ENCODE measurements at regions not wholly inside any gene's neighbourhood (a gene's known extent, or its start where the extent isn't known, plus 50 kb on each side); places are given as distances from the start of the nearest gene placed in this dataset.

- Histone ChIP-seq H4K8ac (ENCODE audit: low read length) (no peak overlapping the region), H2AFZ (ENCODE audit: low read depth, low read length) (no peak overlapping the region), H4K91ac (ENCODE audit: low read length) (no peak overlapping the region), H3K36me3 (ENCODE audit: control insufficient read depth in 1 of 2, insufficient read depth in 2 of 2, low read depth in 1 of 2, low read length in 2 of 2) (no peaks in the 10 kb centered on the region), H3K18ac (ENCODE audit: low read depth in 1 of 2, low read length in 2 of 2) (no peak overlapping the region), H2AK5ac (ENCODE audit: low read length, severe bottlenecking) (no peak overlapping the region), H2BK120ac (ENCODE audit: low read depth, low read length) (no peak overlapping the region), H3K23ac (ENCODE audit: low read length in 2 of 2) (no peak overlapping the region), H2BK5ac (ENCODE audit: low read depth, low read length, poor library complexity, severe bottlenecking) (no peak overlapping the region), H3K4ac (ENCODE audit: low read depth in 1 of 2, low read length in 2 of 2) (no peak overlapping the region), H3K9me3 (ENCODE audit: control insufficient read depth, low read length) (no peaks in the 10 kb centered on the region), H3K27ac (ENCODE audit: low read length, poor library complexity, severe bottlenecking) (no peak overlapping the region), H3K14ac (ENCODE audit: low read length in 2 of 2) (no peak overlapping the region), H2BK12ac (ENCODE audit: low read length in 2 of 2) (no peak overlapping the region), H3K4me2 (ENCODE audit: low read length, poor library complexity, severe bottlenecking) (no peak overlapping the region), H3K79me1 (replicated peaks; ENCODE audit: low read length, poor library complexity, severe bottlenecking) (no peaks in the 10 kb centered on the region), H2BK15ac (ENCODE audit: low read depth, poor library complexity, severe bottlenecking) (no peak overlapping the region), H3K27me3 (ENCODE audit: control insufficient read depth in 1 of 2, insufficient read depth in 1 of 2, low read length in 2 of 2) (peaks cover 0 to 6% of the 10 kb centered on the region in 2 experiments), H3K4me1 (ENCODE audit: control insufficient read depth, insufficient read depth, low read depth, low read length) (peaks cover 9% of the 10 kb centered on the region), H3K4me3 (ENCODE audit: insufficient read depth in 1 of 2, low read depth in 1 of 2, low read length in 2 of 2) (no peak overlapping the region), H3K9ac (ENCODE audit: low read length) (no peak overlapping the region)
- DNase-seq: no peak
- 55% methylated on average over 3 of the region's 4 CpGs for WGBS
Observed at GRCh38 chr6:29884261-29884660, 56.6 kb downstream of the HLA-G start.

GRCh38 chr6:29886701-29887100 lies 55.6 kb upstream of the HLA-A start:
- no peak overlapping the region for H3K4ac ChIP-seq (ENCODE audit: low read depth in 1 of 2, low read length in 2 of 2)
- H2BK5ac ChIP-seq (ENCODE audit: low read depth, low read length, poor library complexity, severe bottlenecking): no peak overlapping the region
- no peak overlapping the region for H2BK120ac ChIP-seq (ENCODE audit: low read depth, low read length)
- no peaks in the 10 kb centered on the region for H3K9me3 ChIP-seq (ENCODE audit: control insufficient read depth, low read length)
- H3K4me3 ChIP-seq (ENCODE audit: insufficient read depth in 1 of 2, low read depth in 1 of 2, low read length in 2 of 2): no peak overlapping the region
- WGBS: 93% methylated on average over 4 of the region's 5 CpGs
- no peak overlapping the region for H3K14ac ChIP-seq (ENCODE audit: low read length in 2 of 2)
- H3K4me1 ChIP-seq (ENCODE audit: control insufficient read depth, insufficient read depth, low read depth, low read length): peaks cover 9% of the 10 kb centered on the region
- no peak overlapping the region for H2BK15ac ChIP-seq (ENCODE audit: low read depth, poor library complexity, severe bottlenecking)
- no peaks in the 10 kb centered on the region for H3K79me1 ChIP-seq (replicated peaks; ENCODE audit: low read length, poor library complexity, severe bottlenecking)
- no peak overlapping the region for H3K9ac ChIP-seq (ENCODE audit: low read length)
- H3K27me3 ChIP-seq (ENCODE audit: control insufficient read depth in 1 of 2, insufficient read depth in 1 of 2, low read length in 2 of 2): peaks cover 0 to 6% of the 10 kb centered on the region in 2 experiments
- H3K23ac ChIP-seq (ENCODE audit: low read length in 2 of 2): no peak overlapping the region
- no peak overlapping the region for H3K27ac ChIP-seq (ENCODE audit: low read length, poor library complexity, severe bottlenecking)
- no peak overlapping the region for H3K4me2 ChIP-seq (ENCODE audit: low read length, poor library complexity, severe bottlenecking)
- H2AFZ ChIP-seq (ENCODE audit: low read depth, low read length): no peak overlapping the region
- peaks cover 0 to 4% of the 10 kb centered on the region in 2 experiments for H3K36me3 ChIP-seq (ENCODE audit: control insufficient read depth in 1 of 2, insufficient read depth in 2 of 2, low read depth in 1 of 2, low read length in 2 of 2)
- no peak overlapping the region for H2AK5ac ChIP-seq (ENCODE audit: low read length, severe bottlenecking)
- H4K91ac ChIP-seq (ENCODE audit: low read length): no peak overlapping the region
- no peak overlapping the region for H3K18ac ChIP-seq (ENCODE audit: low read depth in 1 of 2, low read length in 2 of 2)
- H4K8ac ChIP-seq (ENCODE audit: low read length): no peak overlapping the region
- DNase-seq: no peak
- no peak overlapping the region for H2BK12ac ChIP-seq (ENCODE audit: low read length in 2 of 2)

GRCh38 chr6:29887330-29887818 lies 55.0 kb upstream of the HLA-A start:
- no peaks in the 10 kb centered on the region for H3K9me3 ChIP-seq (ENCODE audit: control insufficient read depth, low read length)
- peaks cover 9% of the 10 kb centered on the region for H3K4me1 ChIP-seq (ENCODE audit: control insufficient read depth, insufficient read depth, low read depth, low read length)
- H4K8ac ChIP-seq (ENCODE audit: low read length): no peak overlapping the region
- H3K79me1 ChIP-seq (replicated peaks; ENCODE audit: low read length, poor library complexity, severe bottlenecking): no peaks in the 10 kb centered on the region
- H3K36me3 ChIP-seq (ENCODE audit: control insufficient read depth in 1 of 2, insufficient read depth in 2 of 2, low read depth in 1 of 2, low read length in 2 of 2): peaks cover 0 to 4% of the 10 kb centered on the region in 2 experiments
- no peak overlapping the region for H2AK5ac ChIP-seq (ENCODE audit: low read length, severe bottlenecking)
- DNase-seq: peak; percentile 44
- H3K4ac ChIP-seq (ENCODE audit: low read depth in 1 of 2, low read length in 2 of 2): no peak overlapping the region
- no peak overlapping the region for H2BK120ac ChIP-seq (ENCODE audit: low read depth, low read length)
- no peak overlapping the region for H3K18ac ChIP-seq (ENCODE audit: low read depth in 1 of 2, low read length in 2 of 2)
- H3K27me3 ChIP-seq (ENCODE audit: control insufficient read depth in 1 of 2, insufficient read depth in 1 of 2, low read length in 2 of 2): peaks cover 0 to 6% of the 10 kb centered on the region in 2 experiments
- H3K4me3 ChIP-seq (ENCODE audit: insufficient read depth in 1 of 2, low read depth in 1 of 2, low read length in 2 of 2): peak overlapping the region; percentile 65 to 80
- H4K91ac ChIP-seq (ENCODE audit: low read length): no peak overlapping the region
- peak overlapping the region; percentile 82 for H2AFZ ChIP-seq (ENCODE audit: low read depth, low read length)
- no peak overlapping the region for H3K23ac ChIP-seq (ENCODE audit: low read length in 2 of 2)
- H3K4me2 ChIP-seq (ENCODE audit: low read length, poor library complexity, severe bottlenecking): peak overlapping the region; percentile 95
- no peak overlapping the region for H3K27ac ChIP-seq (ENCODE audit: low read length, poor library complexity, severe bottlenecking)
- H3K9ac ChIP-seq (ENCODE audit: low read length): peak overlapping the region; percentile 90
- H2BK5ac ChIP-seq (ENCODE audit: low read depth, low read length, poor library complexity, severe bottlenecking): no peak overlapping the region
- peak overlapping the region; percentile 26 for H2BK15ac ChIP-seq (ENCODE audit: low read depth, poor library complexity, severe bottlenecking)
- 20% methylated on average over 25 of the region's 28 CpGs for WGBS
- no peak overlapping the region for H2BK12ac ChIP-seq (ENCODE audit: low read length in 2 of 2)
- H3K14ac ChIP-seq (ENCODE audit: low read length in 2 of 2): no peak overlapping the region

GRCh38 chr6:29887819-29888776 lies 54.2 kb upstream of the HLA-A start:
- Histone ChIP-seq H2BK120ac (ENCODE audit: low read depth, low read length) (peak overlapping the region; percentile 27), H3K27me3 (ENCODE audit: control insufficient read depth in 1 of 2, insufficient read depth in 1 of 2, low read length in 2 of 2) (peaks cover 0 to 6% of the 10 kb centered on the region in 2 experiments), H3K18ac (ENCODE audit: low read depth in 1 of 2, low read length in 2 of 2) (peak overlapping the region in 1 of 2 experiments; percentile 61), H4K8ac (ENCODE audit: low read length) (peak overlapping the region; percentile 77), H2AFZ (ENCODE audit: low read depth, low read length) (peak overlapping the region; percentile 82), H2BK12ac (ENCODE audit: low read length in 2 of 2) (no peak overlapping the region), H3K4me1 (ENCODE audit: control insufficient read depth, insufficient read depth, low read depth, low read length) (peaks cover 9% of the 10 kb centered on the region), H3K4ac (ENCODE audit: low read depth in 1 of 2, low read length in 2 of 2) (no peak overlapping the region), H3K9ac (ENCODE audit: low read length) (peak overlapping the region; percentile 90), H4K91ac (ENCODE audit: low read length) (peak overlapping the region; percentile 25), H3K14ac (ENCODE audit: low read length in 2 of 2) (peak overlapping the region in 1 of 2 experiments; percentile 84), H3K4me3 (ENCODE audit: insufficient read depth in 1 of 2, low read depth in 1 of 2, low read length in 2 of 2) (peak overlapping the region; percentile 65 to 80), H2AK5ac (ENCODE audit: low read length, severe bottlenecking) (no peak overlapping the region), H3K9me3 (ENCODE audit: control insufficient read depth, low read length) (no peaks in the 10 kb centered on the region), H3K4me2 (ENCODE audit: low read length, poor library complexity, severe bottlenecking) (peak overlapping the region; percentile 95), H3K27ac (ENCODE audit: low read length, poor library complexity, severe bottlenecking) (no peak overlapping the region), H3K36me3 (ENCODE audit: control insufficient read depth in 1 of 2, insufficient read depth in 2 of 2, low read depth in 1 of 2, low read length in 2 of 2) (peaks cover 0 to 4% of the 10 kb centered on the region in 2 experiments), H3K23ac (ENCODE audit: low read length in 2 of 2) (peak overlapping the region in 1 of 2 experiments; percentile 57), H2BK15ac (ENCODE audit: low read depth, poor library complexity, severe bottlenecking) (peak overlapping the region; percentile 26), H3K79me1 (replicated peaks; ENCODE audit: low read length, poor library complexity, severe bottlenecking) (no peaks in the 10 kb centered on the region), H2BK5ac (ENCODE audit: low read depth, low read length, poor library complexity, severe bottlenecking) (no peak overlapping the region)
- WGBS: 9% methylated on average over 76 of the region's 101 CpGs
- peak; percentile 52 for DNase-seq

Measured in mesenchymal stem cell (in vitro differentiated cells and primary cell).